GM12891 (cell line): ENCODE measurements at regions not wholly inside any gene's neighbourhood (a gene's known extent, or its start where the extent isn't known, plus 50 kb on each side); places are given as distances from the start of the nearest gene placed in this dataset.

ENCODE experiments used
- DNase-seq: peaks from one replicate; pipeline ENCODE4 v3.0.0; 2011; ENCODE audit warnings: low spot score; ENCODE audit not compliant: insufficient read length
- FAIRE-seq: peaks from 2 replicates; lab custom pipeline; 2011; peaks lifted over from hg19 to GRCh38; lab: Jason Lieb, UNC
- PAX5 ChIP-seq: IDR thresholded peaks from 2 replicates; pipeline ENCODE4 v1.6.1; 2011; ENCODE audit warnings: low read length, moderate library complexity, mild to moderate bottlenecking; ENCODE audit not compliant: insufficient read depth, severe bottlenecking
- POLR2A ChIP-seq: IDR thresholded peaks from 2 replicates; pipeline ENCODE4 v1.6.1; 2011; ENCODE audit warnings: low read depth, low read length, control low read depth
- POLR2AphosphoS5 ChIP-seq: IDR thresholded peaks from 2 replicates; pipeline ENCODE4 v1.6.1; 2011; ENCODE audit warnings: low read depth, low read length, control low read depth
- POU2F2 ChIP-seq: IDR thresholded peaks from 2 replicates; pipeline ENCODE4 v1.6.1; 2011; ENCODE audit warnings: low read depth, mild to moderate bottlenecking, control low read depth, low read length, moderate library complexity
- SPI1 ChIP-seq: IDR thresholded peaks from 2 replicates; pipeline ENCODE4 v1.6.1; 2011; ENCODE audit warnings: low read depth, low read length, control low read depth
- TAF1 ChIP-seq: IDR thresholded peaks from 2 replicates; pipeline ENCODE4 v1.6.1; 2011; ENCODE audit warnings: low read depth, low read length, control low read depth

DNA sequence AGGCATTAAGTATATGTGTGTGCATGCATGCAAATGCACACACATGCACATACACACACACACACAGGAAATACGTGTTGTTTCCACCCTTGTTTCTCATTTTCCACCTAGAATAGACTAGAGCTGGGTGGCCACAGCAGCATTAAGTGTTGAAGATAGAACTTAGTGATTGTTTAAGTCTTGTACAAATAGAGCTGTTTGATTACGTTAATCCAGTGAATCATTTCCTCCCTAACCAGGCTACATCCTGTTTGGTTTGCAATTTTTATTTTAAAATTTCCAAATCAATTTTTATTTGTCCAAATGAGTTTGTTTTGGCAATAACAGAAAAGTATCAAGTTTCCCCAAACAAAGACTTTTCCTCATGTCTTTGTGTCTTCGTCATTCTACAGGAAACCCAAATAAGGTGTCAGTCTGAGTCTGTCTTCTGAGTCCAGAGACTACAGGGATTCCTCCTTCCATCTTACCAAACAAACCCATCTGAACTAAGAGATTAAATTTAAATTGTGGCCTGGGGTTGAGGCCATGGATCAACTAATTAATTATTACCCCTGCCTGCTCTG, 74.6 kb upstream of the GALNT5 start:
- FAIRE-seq: no peak
- DNase-seq: no peak
- TF ChIP-seq SPI1: no peak
- no peak for TF ChIP-seq POU2F2
- no peak for TF ChIP-seq TAF1
- no peak for TF ChIP-seq POLR2A
- TF ChIP-seq PAX5: no peak
- TF ChIP-seq POLR2AphosphoS5: no peak

GRCh38 chr2:157184161-157184895, 73.2 kb upstream of the GALNT5 start:
- FAIRE-seq: no peak
- no peak for DNase-seq

GRCh38 chr2:157185476-157186227, 71.9 kb upstream of the GALNT5 start:
- no peak for TF ChIP-seq POLR2AphosphoS5
- no peak for TF ChIP-seq POU2F2
- TF ChIP-seq TAF1: no peak
- no peak for TF ChIP-seq PAX5
- no peak for TF ChIP-seq POLR2A
- TF ChIP-seq SPI1: no peak
- FAIRE-seq (no peak), DNase-seq (no peak)

More at GRCh38 chr2:157184161-157184895, 73.2 kb upstream of the GALNT5 start:
- TF ChIP-seq POU2F2: no peak
- TF ChIP-seq PAX5: no peak
- no peak for TF ChIP-seq POLR2A
- TF ChIP-seq TAF1: no peak
- no peak for TF ChIP-seq POLR2AphosphoS5

DNA sequence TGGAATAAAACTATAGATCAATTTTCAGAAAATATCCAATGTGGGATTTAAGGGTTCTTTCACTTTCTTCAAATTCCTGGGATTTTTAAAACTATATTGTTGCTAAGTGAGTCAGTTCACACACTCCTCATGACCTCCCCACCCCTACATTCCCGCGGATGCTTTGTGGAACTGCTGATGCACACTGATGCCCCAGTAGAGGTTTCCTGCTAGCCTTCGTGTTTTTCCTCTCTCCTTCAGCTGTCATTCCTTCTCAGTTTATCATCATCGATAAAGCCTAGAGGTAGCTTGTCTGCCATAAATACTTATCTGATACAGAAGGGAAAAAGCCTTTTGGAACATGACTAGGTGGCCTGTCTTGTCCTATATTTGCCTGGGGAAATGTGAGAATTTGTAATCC, 67.4 kb upstream of the GALNT5 start:
- TF ChIP-seq TAF1 (no peak), SPI1 (no peak), POU2F2 (no peak), POLR2A (no peak), PAX5 (no peak), POLR2AphosphoS5 (no peak)
- FAIRE-seq (no peak), DNase-seq (no peak)

DNA sequence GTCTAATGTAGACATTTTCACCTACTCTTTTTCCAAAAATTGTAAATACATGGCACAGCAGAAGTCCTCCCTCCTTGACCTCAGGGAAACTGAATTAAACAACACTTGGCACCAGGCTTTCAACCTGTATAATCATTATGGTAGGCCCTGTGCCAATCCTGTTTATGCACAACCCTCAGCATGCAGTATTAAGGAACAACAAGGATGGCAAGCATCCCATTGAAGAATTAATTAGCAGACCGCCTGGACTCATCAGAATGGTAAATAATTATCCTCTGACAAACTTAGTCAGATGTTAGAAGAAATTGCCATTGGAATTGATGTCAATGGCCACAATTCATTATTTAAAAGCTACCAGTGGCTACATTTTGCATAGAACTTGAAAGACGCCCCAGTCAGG, 66.3 kb upstream of the GALNT5 start:
- FAIRE-seq: no peak
- TF ChIP-seq TAF1: no peak
- TF ChIP-seq POU2F2: no peak
- TF ChIP-seq SPI1: no peak
- no peak for TF ChIP-seq POLR2A
- TF ChIP-seq PAX5: no peak
- no peak for TF ChIP-seq POLR2AphosphoS5
- DNase-seq: no peak

DNA sequence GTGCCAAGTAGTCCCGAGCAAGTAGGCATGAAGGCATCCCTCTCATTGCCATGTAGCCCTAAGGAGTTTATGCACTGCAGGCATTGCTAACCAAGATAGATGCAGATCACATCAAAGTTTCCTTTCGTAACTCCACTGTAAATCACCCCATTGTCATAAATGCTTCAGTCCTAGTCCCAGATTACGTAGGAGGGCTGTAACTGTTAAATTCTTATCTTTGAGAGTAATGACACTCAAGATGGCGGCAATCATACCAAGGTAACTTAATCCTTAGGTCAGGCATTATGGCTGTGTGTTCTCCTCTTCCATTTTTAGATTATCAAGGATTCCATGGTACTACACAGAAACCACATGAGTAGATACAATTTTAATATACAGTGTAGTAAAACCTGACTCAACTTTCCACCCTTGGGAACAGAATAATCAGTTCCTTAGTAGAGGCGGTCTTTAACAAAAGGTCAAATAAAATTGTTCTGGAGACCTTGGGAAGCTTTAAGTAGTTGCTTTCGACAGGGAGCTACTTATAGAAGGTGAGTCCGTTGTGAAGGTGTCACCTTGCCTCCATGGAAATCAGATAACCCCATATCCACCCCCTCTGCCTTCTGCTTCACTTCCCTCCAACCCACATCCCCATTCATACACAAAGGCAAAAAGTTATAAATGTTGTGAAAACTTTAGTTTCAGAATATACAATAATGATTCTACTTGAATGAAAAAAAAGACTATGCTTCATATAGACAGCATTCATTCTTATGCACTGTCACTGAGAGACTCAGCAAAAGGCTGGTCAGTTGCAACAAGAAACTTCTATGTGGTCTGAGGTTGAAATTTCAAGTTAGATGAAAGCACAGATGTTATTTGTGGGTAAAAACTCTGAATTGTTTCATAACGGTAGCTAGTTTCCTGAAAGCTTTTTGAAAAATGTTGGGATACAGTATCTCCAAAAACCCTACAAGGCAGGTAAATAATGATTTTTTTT, 64.8 kb upstream of the GALNT5 start:
- FAIRE-seq: no peak
- DNase-seq: no peak
- TF ChIP-seq SPI1 (no peak), POU2F2 (no peak)

GRCh38 chr2:157193461-157193860, 64.0 kb upstream of the GALNT5 start:
- TF ChIP-seq POLR2AphosphoS5: no peak
- TF ChIP-seq SPI1: no peak
- no peak for TF ChIP-seq PAX5
- no peak for TF ChIP-seq TAF1
- TF ChIP-seq POLR2A: no peak
- TF ChIP-seq POU2F2: no peak
- DNase-seq (no peak), FAIRE-seq (no peak)

GRCh38 chr2:157194097-157194688, 63.3 kb upstream of the GALNT5 start:
- FAIRE-seq: peak; percentile 74
- DNase-seq: peak; percentile 5
- TF ChIP-seq POLR2A: no peak
- TF ChIP-seq POLR2AphosphoS5: no peak
- TF ChIP-seq POU2F2: no peak
- no peak for TF ChIP-seq TAF1
- TF ChIP-seq PAX5: no peak
- no peak for TF ChIP-seq SPI1

DNA sequence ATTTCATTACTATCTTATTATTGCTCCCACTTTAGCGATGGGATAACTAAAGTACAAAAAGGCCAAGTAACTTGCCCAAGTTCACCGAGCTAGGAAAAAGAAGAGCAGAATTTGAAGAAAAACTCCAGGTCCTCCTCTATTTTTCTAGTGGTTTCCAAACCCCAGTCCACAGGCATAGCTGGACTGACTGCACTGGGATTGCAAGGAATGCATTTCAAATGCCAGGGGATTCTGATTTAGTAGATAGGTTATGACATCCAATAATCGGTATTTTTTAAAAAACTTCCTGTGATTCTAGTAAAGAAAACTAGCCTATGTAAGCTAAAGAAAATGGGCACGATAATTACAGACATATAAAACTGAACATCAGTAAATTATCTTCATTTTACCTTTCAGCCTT, 62.7 kb upstream of the GALNT5 start:
- no peak for TF ChIP-seq POLR2AphosphoS5
- no peak for TF ChIP-seq SPI1
- no peak for TF ChIP-seq PAX5
- no peak for TF ChIP-seq POLR2A
- no peak for TF ChIP-seq TAF1
- TF ChIP-seq POU2F2: no peak
- FAIRE-seq: no peak
- no peak for DNase-seq
